GM18507 (cell line): ENCODE measurements at regions not wholly inside any gene's neighbourhood (a gene's known extent, or its start where the extent isn't known, plus 50 kb on each side); places are given as distances from the start of the nearest gene placed in this dataset.
A peak's percentile ranks its signal among the peaks of the same experiment; 100 is the strongest.

Experiments used
- DNase-seq: peaks from one replicate; pipeline ENCODE4 v3.0.0; 2011; ENCODE audit warnings: low read depth; ENCODE audit not compliant: insufficient read length; ENCODE audit errors: extremely low spot score
- FAIRE-seq: peaks from 2 replicates; lab custom pipeline; 2011; peaks lifted over from hg19 to GRCh38; lab: Jason Lieb, UNC

DNA sequence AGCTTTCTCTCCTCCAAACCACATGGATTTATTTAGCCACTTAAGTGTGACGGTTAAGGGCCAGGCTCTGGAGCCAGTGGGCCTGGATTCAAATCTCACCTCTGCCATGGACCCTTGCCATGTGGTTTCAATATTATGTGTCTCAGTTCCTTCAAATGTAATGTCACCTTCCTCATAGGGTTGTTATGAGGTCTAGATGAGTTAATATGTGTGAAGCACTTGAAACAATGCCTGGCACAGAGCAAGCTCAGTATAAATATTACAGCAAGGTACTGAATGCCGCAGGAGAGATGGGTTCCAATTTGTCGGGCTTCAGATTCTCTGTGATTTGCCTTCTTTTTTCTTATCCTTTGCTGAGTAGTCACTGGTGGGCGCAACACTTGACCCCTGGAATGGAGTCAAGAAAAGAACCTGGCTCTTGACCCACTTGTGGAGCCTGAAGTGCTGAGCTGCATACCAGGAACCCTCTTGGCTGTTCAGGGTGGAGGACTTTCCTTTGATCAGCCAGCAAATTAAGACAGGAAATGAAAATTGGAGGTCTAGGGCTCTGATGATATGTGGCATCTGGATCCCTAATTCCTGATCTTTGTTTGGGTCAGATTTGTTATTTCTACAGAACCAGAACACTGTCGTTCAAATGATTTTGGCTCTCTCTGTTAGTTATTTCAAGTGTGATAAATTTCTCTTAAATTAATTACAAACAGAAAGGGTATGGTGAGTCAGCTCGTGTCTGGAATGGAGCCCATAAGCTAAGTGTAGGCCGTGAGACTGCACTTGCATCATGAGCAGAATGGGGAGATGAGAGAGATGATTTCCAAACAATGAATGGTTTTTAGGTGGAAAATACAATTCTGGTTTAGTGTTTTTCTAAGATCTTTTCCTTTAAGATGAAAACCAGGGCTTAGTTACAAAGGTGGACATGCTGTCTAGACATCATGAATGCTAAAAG, 293.0 kb downstream of the KCNS3 start:
- DNase-seq, result no peak
- FAIRE-seq, result no peak

DNA sequence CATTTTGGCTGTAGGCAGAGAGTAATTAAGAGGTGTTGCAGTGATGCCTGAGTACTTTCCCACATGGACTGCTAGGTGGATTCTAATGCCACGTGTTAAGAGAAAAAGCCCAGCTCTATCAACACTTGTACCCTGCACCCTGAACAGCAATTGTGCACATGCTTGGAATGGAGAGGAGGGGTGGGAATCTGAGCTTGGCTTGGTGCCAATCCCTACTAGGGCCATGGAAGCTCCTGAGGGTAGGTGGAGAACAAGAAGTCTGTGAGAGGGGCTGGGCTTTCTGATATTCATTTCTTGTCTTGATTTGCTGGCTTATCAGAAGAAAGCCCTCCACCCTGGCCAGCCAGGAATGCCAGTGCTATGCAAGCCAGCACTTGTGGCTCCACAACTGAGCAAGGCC, 292.2 kb downstream of the KCNS3 start:
- no peak for DNase-seq
- no peak for FAIRE-seq

DNA sequence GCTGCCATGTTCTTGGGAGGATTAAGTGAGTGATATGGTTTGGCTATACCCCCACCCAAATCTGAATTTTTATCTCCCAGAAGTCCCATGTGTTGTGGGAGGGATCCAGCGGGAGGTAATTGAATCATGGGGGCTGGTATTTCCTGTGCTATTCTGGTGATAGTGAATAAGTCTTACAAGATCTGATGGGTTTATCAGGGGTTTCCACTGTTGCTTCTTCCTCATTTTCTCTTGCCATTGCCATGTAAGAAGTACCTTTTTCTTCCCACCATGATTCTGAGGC, 291.4 kb downstream of the KCNS3 start:
- no peak for DNase-seq
- no peak for FAIRE-seq

DNA sequence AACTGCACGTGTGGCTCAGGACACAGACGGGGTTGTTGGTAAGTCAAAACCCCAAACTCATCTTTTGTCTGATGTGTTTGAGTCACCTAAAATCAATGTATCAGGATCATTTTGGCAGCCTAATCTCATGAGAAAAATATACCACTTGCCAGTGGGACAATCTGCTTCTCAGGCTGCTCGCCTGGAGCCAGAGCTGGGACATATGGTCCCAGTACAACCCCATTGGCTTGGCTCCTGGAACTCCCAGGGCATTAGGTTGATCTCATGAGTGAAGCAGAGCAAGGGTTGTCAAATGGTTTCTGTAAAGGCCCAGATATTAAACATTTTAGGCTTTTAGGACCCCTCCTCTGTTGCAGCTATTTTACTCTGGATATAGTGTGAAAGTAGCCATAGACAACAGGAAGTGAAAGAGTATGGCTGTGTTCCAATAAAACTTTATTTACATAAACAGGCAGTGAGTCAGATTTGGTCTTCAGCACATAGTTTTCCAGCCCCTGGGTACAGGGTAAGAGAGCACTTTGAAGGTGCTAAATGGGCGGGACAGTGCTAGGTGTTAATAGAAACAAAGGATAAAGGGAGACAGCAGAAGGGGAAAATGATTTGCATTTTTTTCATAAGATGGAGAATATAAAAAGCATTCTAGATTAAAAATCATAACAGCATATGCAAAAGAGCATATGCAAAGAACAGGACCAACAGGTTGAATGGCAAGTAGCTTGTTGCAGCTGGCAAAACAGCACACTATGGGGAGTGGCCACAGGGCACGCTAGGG, 290.8 kb downstream of the KCNS3 start:
- FAIRE-seq (no peak), DNase-seq (no peak)

DNA sequence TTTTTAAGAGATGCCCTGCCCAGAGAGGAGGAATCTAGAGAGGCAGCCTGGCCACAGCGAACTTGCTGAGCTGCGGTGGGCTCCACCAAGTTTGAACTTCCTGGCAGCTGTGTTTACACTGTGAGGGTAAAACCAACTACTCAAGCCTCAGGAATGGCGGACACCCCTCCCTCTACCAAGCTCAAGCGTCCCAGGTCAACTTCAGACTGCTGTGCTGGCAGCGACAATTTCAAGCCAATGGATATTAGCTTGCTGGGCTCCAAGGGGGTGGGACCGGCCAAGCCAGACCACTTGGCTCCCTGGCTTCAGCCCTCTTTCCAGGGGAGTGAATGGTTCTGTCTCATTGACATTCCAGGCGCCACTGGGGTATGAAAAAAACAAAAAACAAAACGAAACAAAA, 289.4 kb downstream of the KCNS3 start:
- DNase-seq, result no peak
- FAIRE-seq, result no peak

DNA sequence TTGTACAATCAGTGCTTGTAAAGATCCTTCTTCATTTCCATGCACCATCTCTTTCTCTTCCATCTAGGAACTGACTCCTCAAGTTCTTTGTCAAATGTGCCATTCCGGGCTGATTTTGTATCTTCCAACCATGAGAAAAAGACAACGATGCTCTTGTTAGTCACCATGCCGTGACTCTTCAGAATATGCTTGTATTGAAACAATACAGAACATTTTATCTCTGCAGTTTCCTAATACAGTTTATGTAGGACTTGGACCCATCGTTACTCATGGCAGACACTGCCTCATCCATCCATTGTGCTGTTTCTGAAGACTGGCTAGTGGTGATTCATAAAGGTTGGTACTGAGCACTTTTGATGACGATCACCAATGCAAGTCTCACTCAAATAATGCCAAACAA, 283.2 kb downstream of the KCNS3 start:
- no peak for DNase-seq
- no peak for FAIRE-seq

DNA sequence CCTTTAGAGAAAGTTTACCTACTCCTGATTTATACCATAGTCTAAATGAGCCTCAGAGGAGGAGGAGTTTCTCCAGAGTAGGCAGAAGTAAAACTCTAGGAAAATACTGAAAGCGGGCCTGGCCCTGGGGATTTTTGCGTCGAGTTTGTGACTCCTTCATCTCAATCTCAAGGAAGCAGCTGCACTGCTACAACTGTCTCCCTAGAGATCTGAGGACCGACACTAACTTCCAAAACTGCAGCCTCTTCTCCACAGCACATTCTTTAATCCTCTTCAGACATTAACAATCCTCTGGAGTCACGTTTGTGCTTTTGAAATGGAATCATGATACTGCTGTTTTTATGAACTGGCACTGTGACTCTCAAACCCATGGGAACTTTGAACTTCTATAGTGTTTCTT, 281.4 kb downstream of the KCNS3 start:
- DNase-seq (no peak), FAIRE-seq (no peak)

DNA sequence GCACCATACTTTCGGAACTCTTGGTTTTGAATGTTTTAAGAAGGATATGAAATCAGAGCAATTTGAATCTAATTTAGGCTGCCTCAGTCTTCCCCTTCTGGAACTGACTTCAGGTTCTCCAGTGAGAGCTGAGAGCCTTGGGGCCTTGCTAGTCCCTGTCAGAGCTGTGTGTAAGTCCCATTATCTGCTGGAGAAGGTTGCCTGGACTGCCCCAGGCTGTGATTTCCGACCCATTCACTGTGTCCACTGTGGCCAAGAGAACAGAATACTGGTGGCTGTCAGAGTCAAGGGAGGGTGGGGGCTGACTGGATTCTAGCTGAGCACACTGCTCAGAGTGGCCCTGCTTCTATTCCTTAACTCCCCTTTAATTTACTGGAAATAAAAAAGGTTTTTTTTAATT, 278.0 kb downstream of the KCNS3 start:
- DNase-seq (no peak), FAIRE-seq (no peak)

DNA sequence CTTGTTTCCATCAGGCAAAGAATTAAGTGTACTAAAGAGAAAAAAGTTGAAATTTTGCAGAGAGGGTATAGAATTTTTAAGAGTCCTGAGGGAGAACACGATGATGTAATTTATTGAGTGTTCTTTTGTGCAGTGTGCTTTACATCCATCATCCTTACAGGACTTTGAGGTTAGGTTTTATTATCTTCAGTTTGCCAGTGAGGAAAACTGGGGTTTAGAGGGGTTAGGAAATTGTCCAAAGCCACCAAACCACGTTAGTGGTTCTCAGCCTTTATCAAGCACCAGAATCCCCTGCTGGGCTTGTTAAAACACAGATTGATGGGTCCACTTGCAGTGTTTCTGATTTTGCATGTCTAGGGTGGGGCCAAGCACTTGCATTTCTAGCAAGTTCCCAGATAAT, 277.5 kb downstream of the KCNS3 start:
- DNase-seq, result no peak
- FAIRE-seq, result no peak

DNA sequence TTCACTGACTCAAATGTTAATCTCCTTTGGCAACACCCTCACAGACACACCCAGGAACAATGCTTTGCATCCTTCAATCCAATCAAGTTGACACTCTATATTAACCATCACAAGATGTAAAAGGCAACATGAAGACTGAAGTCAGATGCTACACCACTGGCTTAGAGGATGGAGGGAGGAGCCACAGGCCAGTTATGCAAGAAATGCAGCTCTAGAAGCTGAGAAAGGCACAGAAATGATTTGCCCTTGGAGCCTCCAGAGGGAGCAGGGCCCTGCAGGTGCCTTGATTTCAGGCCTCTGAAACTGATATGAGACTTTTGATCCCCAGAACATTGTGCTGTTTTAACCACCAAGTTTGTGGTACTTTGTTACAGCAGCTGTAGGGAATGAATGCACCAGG, 276.3 kb downstream of the KCNS3 start:
- no peak for DNase-seq
- no peak for FAIRE-seq

DNA sequence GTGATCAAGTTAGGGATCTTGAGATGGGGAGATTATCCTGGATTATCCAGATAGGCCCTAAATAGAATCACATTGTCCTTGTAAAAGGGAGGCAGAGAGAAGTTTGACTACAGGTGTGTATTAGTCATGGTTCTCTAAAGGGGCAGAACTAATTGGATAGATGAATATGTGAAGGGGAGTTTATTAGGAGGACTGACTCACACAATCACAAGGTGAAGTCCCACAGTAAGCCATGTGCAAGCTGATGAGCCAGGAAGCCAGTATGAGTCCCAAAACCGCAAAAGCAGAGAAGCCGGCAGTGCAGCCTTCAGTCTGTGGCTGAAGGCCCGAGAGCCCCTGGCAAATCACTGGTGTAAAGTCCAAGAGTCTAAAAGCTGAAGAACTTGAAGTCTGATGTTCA, 275.8 kb downstream of the KCNS3 start:
- DNase-seq (no peak), FAIRE-seq (no peak)

DNA sequence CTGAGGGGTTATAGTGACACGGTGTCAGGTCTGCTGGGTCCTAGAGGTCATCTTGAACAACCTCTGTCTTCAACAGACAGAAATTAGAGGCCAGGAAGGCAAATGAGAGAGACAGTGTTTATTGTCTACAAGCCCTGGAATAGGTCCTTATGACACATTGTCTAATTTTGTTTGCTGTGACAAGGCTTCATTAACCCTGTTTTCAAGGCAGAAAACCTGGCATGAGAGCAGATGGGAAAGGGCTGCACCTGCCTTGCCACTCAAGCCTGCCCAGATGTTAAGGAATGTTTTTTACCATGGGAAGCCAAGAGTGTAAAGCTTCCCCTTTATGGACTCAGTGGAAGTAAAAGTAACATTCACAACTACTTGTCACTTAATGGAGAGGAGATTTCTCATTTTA, 275.3 kb downstream of the KCNS3 start:
- FAIRE-seq, result no peak
- DNase-seq, result no peak

DNA sequence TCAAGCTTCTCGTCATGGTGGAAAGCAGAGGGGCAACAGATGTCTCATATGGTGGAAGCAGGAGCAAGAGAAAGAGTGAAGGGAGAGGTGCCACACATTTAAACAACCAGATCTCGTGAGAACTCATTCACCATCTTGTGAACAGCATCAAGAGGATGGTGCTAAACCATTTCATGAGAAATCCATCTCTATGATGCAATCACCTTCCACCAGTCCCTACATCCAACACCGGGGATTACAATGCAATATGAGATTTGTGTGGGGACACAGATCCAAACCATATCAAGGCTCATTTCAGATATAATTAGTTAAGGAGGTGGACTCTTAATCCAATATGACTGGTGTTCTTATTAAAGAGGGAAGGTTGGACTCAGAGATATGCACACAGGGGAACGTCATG, 272.8 kb downstream of the KCNS3 start:
- FAIRE-seq, result no peak
- DNase-seq, result no peak

DNA sequence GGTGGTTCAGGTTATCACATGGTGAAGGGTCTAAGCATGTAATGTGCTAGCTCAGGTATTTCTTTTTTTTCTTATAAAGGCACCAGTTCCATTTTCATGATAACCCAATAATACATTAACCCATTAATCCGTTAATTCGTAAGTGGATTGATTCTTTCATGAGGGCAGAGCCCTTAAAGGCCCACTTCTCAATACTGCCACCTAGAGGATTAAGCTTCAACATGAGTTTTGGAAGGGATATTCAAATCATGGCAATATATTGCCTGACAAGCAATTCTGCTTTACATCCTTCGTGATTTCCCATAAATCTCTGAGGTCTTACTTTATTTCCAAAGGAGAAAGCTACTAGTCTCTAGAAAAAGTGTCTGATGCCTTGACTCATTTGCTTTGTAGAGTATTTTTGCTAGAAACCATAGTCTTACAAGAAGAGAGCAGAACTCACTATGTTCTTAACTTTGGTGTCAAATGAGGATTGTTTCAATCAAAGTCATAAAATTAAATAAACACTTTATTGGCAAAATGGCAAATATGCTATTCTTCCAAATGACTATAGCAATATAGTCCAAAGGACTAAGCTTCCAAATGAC, 271.3 kb downstream of the KCNS3 start:
- FAIRE-seq (peak; percentile 77), DNase-seq (peak; percentile 8)

DNA sequence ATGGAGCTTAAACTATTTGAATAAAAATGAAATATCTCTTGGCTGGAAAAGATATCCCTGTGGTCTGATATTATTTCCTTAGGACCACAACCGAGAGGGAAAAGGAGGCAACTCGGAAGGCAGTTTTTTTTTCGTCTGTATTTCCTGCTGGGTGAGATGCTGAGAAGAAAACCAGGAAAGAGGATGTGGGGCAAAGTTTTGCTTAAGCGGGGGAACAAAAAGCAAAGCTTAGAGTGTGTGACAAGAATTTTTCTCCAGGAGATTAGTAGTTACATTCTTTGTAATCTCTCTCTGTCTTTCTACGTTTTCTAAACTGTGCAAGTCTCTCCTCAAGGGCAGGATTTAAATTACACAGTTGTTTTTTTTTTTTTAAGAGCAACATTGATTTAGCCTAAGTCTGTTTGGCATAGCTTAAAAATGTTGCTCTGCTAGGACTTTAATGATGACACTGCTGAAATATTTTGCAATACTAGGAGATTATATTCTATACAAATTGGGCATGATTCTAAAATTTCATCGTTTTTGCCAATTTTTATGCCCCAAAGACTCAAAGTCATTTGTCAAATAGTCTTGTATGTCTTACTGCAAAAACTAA, 258.5 kb downstream of the KCNS3 start:
- DNase-seq (no peak), FAIRE-seq (no peak)

DNA sequence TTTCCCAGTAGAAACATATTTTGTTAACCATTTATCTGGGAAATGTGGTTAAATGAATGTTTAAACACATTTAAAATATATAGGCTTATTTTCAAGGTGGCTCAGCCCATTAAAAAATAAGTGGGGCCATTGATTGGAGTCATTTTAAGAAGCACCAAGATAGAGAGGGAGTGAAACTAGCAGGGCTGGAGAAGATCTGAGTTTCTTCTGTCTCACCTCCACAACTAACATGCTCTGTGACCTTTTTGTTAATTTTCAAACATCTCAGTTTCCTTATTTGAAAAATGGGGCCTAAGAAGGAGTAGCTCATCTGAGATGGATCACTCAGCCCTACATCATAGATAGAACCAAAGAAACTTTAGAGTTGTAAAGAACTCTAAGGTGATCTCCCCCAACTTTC, 254.8 kb downstream of the KCNS3 start:
- DNase-seq (no peak), FAIRE-seq (no peak)

DNA sequence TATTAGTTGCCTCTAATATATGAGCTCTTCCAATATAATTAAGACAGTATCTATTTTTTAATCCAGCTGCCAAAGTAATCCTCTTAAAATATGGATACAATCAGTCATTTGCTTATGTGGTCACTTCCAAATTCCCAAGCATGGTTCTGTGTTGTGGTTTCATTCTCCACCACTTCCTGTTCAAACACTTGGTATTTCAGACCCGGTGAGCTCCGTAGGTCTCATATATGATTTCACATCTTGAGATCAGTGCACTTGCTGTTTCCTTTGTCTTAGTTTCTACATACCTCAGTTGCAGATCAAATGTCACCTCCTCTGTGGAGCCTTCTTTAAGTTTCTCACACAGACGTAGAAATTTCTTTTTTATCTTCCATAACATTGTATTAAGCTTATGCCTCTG, 254.2 kb downstream of the KCNS3 start:
- DNase-seq, result no peak
- FAIRE-seq, result no peak

DNA sequence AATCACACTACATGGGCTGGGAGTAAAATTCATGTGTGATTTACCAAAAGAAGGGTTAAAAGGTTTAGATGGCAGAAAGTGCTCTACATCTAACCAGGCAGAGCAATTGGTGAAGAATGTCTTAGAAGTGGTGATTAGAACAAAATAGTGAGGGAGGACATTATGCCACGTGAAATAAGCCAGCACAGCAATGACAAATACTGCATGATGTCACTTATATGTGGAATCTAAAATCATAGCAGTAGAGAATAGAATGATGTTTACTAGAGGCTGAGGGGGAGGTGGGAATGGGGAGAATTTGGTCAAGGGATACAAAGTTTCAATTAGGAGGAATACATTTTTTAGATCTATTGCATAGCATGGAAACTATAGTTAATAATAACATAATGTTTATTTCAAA, 253.3 kb downstream of the KCNS3 start:
- DNase-seq, result no peak
- FAIRE-seq, result no peak

DNA sequence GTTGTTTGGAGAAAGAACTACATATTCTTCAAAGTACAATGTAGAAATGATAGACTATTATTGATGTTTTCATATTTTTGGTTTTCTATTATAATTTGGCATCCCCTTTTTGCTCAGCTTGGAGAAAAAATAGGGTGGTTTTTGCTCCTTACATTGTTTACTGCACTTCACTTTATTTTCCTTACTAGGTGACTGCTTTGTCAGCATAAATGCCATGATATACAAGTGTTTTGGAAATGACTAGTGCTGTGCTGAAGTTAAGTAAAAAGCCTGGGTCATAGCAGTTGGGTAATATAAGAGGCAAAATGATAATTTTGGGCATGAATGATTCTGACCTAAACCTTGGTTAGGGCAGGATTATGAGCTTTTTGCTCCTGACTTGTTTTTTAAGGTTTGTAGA, 250.9 kb downstream of the KCNS3 start:
- FAIRE-seq, result no peak
- DNase-seq, result no peak

DNA sequence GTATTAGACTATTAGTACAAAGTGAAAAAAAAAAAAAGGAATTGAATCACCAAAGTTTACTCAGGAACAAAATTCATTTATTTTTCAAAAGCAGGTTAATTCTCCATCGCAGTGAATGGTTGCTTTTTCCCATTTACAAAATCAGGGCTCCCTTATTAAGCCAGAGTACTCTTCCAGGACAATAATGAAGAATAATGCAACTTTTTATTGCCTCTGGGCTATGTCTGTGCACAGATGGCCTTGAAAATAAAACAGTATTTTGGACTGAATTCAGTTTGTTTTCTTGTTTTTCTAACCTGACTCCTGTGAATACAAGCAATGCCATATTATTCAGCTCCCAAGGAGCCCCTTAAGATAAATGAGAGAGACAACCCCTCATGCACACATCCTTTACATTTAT, 246.8 kb downstream of the KCNS3 start:
- FAIRE-seq, result no peak

More for the DNA sequence above, 246.8 kb downstream of the KCNS3 start:
- no peak for DNase-seq
